PC-9 (cell line): ENCODE measurements at regions not wholly inside any gene's neighbourhood (a gene's known extent, or its start where the extent isn't known, plus 50 kb on each side); places are given as distances from the start of the nearest gene placed in this dataset.

Experiments used
- EZH2 ChIP-seq: fragments of 200-600 bp; sonication (generic); IDR thresholded peaks from 2 replicates; pipeline ENCODE4 v1.8.0; 2017; ENCODE audit warnings: antibody characterized with exemption, low read depth
- TF ChIP-seq, protein P1 (sequence below): fragments of 200-600 bp; sonication (generic); conservative IDR thresholded peaks from 2 replicates; pipeline ENCODE4 v1.6.1; 2017; ENCODE audit warnings: mixed run types, antibody characterized with exemption, mild to moderate bottlenecking, moderate library complexity

DNA sequence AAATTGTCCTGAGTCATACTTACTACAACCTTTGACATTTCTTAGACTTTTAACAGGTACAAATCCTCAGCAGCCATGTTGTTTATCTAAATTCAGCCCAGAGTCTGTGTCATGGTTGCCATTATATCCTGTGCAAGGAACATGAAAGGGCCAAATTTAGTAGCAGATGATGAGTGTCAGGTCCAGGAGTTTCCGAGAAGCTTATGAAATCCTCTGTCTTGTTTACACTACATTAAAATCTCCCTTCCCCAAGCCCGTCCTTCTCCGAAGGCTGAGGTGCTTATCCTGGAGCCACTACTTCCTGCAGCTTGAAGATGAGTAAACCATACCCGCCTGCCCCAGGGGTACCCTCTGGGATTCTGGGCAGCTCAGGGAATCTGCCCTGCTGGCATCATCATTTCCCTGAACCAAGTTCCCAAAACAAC lies 102.6 kb upstream of the SERP2 start:
- TF ChIP-seq, protein P1, sequence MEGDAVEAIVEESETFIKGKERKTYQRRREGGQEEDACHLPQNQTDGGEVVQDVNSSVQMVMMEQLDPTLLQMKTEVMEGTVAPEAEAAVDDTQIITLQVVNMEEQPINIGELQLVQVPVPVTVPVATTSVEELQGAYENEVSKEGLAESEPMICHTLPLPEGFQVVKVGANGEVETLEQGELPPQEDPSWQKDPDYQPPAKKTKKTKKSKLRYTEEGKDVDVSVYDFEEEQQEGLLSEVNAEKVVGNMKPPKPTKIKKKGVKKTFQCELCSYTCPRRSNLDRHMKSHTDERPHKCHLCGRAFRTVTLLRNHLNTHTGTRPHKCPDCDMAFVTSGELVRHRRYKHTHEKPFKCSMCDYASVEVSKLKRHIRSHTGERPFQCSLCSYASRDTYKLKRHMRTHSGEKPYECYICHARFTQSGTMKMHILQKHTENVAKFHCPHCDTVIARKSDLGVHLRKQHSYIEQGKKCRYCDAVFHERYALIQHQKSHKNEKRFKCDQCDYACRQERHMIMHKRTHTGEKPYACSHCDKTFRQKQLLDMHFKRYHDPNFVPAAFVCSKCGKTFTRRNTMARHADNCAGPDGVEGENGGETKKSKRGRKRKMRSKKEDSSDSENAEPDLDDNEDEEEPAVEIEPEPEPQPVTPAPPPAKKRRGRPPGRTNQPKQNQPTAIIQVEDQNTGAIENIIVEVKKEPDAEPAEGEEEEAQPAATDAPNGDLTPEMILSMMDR, result no peak
- TF ChIP-seq EZH2, result no peak
